ENCODE measurements at regions not wholly inside any gene's neighbourhood (a gene's known extent, or its start where the extent isn't known, plus 50 kb on each side); places are given as distances from the start of the nearest gene placed in this dataset.

DNA sequence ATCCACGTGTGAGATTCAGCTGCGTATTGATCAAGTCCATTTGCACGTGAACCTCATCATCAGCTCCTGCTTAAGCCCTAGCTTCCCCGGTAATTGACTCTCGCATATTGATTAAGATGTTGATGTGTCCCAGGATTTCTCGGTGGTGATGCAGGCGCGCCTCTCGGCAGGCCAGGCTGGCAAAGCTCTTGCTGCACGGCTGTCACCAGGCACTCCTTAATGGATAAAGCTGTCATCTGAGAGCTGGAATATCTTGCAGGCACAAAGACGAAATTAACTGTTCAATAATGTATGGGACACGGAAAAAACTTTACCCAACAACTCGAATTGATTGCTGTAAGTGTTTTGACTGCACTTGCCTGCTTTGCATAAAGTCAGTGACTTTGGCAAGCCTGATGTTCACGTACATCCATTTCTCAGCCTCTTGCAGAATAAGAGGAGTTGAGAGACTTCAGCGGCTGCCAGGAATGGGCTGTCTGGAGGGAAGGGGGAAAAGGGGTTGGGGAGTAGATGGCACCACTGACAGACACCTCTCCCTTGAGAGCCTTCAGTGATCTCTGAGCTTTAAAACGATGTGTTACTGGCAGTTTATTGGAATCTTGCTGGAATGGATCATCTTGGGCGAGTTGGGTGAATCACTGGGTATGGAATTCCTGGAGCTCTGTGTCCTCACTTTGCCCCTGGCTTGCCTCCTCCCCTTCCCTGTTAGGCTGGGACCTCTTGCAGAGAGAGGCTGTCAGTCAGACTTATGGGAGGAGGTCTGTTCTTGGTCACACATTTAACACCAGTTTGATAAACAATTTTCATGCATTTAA, 650.3 kb downstream of the CCDC171 start:
- peak in 1 of 2 experiments; percentile 33 for DNase-seq

DNA sequence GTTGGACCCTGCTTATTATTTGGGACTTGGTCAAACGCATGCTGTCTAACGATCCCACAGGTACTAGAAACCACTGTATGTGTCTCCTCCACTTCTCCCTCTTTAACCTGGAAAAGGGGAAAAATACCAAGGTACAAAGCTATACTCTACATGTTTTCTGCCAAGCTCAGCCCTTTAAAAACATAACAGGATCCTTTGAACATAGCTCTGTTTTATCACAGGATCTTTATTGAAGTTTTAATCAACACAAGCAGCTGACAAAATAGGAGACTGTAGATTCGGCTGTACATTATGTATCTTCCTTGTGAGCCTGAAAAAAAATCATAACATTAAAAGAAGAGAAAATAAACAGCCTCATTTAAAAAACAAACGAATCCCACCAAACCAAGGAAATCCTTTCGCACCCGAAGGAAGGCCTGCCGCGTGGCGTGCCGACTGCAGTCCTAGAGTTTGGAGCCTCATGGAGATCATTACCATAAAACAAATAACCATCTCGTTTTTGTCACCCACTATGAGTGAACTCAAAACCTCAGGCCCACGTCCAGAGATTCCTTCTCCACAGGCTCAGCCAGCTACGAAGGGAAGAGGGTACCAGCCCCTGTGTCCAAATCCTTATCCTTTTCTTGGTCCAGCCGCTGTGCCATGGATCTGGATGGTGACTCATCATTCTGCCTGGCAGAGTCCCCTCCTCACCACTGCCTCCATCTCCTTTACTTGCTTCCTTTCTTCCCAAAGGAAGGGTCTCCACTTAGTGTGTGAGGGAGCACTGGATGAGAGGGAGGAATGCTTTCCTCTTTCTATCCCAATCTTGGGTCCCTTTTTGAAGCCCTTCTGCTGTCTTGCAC, 651.1 kb downstream of the CCDC171 start:
- DNase-seq = no peak

DNA sequence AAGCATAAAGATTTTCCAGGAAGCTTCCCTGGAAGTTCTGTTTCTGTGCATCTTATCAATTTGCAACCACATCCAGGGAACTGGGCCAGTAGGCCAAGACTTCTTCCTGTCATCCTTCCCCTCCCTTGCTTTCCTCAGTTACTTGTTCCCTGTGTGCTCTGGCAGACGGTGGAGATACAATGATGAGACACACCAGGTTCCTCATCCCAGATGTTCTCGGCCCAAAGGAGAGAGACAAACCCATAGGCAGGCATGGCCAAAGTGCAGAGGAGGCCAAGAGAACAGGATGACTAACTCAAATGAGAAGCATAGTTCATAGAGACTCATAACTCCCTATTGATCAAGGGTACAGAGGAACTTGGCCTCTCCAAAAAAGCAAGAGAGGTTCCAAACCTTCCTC, 652.6 kb downstream of the CCDC171 start:
- DNase-seq = no peak

DNA sequence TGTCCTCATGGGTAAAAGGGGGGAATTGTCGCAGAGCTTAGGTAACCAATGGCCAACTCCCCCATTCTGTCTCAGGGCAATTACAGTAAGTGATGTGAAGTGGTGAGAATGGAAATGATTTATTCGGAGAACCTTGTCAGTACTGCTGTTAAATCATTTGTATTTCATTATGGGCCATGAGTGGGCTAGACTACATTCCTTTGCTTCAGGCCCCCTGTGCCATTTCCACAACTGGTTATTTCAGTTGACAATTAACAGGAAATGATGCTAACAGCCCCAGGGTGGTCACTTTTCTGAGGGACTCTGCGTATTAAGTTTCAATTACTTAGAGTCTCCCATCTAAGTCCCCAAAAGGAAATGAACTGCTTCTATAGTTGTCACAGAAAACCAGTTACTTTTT, 653.7 kb downstream of the CCDC171 start:
- DNase-seq = no peak

DNA sequence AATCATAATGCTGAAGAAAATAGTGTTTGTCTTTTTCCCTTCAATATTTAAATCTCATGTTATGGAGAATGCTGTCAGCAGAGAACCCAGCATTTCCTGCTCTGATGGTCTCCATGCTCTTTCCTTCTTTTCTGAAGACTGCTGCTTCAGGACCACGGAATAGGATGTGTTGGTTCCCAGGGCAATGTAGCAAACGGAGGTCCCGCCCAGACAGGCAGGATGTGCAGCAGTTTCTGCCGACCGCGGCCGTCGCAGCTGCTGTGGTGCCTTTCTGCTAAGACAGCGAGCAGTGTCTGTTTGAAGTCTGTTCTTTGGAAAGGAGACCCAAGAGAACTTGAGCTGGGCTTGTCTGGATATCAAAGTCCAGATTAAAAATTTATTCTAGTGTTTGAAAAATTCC, 654.3 kb downstream of the CCDC171 start:
- no peak for DNase-seq

DNA sequence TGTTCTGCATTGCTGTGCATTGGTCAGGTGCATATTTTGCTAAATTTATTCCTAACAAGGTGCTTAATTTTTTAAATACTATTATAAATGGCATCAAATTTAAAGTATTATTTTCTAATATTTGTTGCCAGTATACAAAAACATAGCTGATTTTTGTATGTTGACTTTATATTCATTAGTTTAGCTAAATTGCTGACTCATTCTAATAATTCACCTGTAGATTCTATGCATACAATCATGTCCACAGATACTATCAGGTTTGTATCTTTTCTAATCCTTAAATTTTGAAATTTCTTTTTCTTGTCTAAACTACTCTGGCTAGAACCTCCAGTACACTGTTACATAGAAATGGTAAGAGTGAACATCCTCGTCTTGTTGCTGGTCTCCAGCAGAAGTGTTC, 657.6 kb downstream of the CCDC171 start:
- no peak for DNase-seq

DNA sequence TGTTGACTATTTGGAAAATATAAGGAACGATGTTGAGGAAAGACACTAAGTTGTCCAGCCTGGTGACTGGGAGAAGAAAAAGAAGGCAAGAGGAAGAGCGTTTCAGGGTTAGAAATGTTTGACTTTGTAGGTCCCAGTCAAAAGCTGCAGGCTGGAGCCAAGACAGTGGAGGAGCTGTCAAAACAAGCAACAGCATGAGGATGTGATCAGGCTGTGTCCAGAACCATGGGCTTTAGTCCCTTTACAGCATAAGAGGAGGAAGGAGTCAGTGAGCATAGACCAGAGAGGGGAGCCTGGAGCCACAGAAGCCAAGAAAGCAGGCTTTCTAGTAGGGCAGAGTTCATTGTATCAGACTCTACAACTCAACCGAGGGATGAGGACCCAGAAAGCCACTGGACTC, 658.5 kb downstream of the BNC2 start:
- no peak for DNase-seq

DNA sequence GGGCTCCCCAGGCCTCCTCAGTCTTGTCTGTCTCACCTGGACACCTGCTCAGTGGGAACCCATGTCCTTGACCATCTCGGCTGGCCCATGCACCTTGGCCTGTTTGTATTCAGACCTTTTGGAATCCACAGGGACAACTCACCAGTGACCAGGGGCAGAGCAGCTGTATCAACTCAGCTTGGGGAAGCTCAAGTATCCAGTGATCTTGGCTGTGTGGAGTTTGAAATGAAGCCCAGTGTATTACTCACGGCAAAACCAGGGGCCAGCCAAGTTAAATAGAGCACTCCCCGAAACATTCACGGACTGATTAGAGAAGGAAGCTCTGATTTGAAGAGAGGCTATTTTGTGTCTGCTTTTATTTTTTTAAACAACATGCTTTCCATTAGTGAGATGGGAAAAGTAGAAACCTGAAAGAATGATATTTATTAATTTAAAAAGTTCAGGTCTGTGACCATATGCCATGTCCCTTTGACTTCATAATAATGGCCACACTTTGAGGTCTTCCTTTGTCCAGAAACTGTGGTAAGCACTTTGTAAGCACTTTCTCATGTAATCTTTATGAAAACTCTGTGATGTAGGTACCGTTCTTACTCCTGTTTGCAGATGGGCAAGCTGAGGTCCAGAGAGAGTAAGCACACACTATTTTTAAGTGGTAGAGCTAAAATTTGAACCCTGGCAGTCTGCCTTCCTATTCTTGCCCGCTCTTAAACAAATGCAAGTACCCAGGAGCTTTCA, 656.5 kb downstream of the BNC2 start:
- peak; percentile 48 to 76 for DNase-seq

DNA sequence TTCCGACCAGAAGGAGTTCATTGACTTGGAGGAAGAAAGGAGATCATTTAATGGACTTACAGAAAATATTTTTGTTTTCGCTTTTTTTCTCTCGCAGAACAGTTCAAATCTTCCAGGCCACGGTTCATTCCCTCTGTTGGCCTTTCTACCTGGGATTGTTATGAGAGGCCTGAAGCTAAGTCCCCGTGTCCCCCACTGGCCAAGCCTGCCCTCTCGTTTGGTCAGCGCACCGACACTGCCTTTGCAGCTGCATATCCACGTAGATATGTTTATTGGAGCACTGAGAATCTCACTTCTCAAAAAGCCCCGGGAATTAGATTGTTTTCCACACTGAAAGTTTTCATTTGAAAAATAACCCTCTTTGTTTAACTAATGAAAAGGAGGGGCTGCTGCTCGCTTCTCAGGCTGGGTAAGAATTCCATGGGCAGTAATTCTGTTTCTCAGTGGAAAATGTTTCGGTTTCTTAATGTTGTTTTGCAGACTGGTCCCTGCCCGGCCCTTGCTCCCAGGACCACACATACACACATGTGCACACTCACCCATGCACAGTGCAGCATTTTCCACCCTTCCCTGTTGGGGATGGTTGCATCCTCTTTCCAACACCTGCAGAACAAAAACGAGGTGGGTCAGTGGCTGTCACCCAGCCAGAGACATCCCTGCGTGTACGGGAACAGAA, 655.7 kb downstream of the BNC2 start:
- no peak for DNase-seq

DNA sequence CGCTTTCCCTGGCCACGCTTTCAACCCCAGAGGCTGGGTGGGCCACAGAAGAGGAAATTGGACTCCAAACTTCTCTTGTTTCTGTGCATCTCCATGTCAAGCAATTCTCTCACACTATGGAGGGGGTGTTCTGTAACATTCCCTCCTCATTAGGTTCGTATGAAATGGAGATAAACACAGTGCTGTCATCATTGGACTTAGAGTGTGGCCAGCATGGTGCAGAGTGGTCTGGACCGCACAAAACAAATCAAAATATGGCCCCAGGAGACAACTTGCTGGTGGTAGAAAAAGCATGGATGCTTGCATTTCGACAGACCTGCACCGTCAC, 655.2 kb downstream of the BNC2 start:
- no peak for DNase-seq

DNA sequence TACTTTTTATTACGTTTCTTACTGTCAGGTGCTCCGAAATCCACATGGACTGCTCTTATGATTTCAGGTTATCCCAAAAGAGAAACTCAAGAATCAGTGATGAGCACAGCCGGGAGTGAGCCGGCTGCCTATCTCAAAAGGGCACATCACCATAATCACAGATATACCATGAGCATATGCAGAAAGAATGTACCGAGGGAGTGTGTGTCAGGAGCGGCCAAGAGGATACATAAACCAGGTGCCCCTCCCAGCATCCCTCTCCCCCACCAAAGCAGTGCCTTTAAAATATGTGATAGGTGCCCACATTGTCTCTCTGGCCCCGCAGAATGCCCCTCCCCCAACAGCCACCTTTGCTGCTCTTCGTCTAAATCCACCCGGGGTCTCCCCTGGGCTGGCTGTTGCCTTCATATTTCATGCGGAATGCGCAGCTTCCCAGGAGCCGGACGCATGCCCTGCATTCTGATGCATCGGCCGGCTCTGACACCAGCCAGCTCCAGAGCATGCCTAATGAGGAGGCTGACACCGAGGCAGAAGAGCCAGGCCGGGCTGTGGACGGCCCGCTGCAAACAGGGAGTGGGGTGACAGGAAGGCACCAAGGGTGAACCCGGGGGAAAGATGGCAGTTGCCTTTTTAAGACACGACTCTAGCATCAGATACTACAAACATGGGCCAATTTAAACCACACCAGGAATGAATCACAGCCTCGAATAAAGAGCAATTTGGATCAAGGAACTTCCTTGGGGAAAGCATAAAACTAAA, 652.3 kb downstream of the BNC2 start:
- DNase-seq = no peak

DNA sequence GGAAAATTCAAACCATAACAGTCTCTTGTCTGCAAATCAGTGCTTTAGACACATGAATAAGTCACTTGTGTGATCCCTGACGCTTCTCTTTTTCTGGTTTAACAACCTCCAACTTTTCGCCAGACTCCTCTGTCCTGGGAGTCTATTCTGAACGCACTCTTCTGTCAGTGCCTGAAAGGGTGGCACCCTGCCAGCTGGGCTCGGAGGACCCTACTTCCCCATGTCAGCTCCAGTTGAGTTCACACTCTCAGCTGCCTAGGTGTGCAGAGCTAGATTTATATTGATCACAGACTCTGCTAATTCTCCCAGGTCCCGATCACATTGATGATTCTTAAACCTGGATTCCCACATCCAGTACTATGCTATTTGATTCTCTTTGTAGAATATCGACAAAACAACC, 649.1 kb downstream of the BNC2 start:
- DNase-seq = peak in 1 of 2 experiments; percentile 37

DNA sequence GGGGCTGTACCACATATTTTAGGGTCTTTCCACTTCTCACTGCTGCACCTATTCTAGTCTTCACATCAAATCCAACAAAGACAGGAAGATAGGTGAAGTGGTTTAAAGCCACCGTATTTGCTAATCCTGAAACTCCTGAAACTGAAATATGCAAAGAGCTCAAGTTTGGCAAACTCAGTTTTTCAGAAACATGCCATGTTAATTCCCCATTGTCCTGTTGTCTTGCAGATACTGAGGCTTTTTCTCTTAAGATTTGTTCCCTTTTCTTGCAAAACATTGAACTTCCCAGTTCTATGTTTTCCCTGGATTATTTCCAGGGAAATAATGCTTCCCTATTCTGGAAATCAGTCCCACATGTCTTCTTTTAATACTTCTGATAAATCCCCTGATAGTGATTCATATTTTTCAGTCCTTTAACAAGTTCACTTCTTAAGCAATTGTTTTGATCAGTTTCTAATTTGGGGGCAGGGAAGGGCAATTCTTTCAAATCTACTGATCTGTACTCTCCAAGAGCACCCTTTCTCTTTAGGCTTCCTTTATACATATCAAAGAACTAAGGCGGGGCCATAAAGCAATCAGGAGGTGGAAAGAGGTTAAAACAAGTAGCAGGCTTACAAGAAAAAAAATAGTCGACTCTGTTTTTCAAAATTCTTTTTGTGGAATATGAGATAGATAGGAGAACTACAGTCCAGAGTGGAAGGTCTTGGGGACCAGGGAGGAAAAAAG, 648.5 kb downstream of the BNC2 start:
- no peak for DNase-seq

DNA sequence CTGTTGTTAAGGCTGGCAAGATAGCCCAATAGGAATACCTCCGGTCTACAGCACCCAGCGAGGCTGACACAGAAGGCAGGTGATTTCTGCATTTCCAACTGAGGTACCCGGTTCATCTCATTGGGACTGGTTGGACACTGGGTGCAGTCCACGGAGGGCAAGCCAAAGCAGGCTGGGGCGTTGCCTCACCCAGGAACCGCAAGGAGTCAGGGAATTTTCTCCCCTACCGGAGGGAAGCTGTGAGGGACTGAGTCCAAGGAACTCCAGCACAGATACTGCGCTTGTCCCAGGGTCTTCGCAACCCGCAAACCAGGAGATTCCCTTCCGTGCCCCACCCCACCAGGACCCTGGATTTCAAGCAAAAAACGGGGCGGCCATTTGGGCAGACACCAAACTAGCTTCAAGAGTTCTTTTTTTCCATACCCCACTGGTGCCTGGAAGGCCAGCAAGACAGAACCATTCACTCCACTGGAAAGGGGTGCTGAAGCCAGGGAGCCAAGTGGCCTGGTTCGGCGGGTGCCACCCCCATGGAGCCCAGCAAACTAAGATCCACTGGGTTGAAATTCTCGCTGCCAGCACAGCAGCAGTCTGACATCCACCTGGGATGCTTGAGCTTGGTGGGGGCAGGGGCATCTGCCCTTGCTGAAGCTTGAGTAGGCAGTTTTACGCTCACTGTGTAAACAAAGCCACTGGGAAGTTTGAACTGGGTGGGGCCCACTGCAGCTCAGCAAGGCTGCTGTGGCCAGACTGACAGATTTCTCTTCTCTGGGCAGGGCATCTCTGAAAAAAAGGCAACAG, 647.2 kb downstream of the BNC2 start:
- no peak for DNase-seq

DNA sequence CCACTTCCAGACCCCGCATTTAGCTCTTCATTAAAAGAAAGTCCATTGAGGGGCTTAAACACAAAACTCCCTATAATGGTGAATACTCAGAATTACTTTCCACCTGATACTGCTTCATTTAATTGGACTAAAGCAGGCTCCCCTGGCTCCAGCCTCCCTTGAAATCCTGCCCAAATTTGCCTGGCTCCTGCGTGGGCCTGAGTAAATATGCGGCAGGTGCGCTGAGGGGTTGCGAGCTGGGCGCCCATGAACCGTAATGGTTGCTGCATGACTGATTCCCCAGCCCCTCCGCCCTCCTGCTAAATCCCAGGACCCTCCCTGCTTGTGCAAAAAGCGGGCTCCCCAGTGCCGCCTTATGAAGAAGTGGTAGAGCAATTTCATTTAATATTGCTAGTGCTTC, 639.7 kb downstream of the BNC2 start:
- DNase-seq = no peak

DNA sequence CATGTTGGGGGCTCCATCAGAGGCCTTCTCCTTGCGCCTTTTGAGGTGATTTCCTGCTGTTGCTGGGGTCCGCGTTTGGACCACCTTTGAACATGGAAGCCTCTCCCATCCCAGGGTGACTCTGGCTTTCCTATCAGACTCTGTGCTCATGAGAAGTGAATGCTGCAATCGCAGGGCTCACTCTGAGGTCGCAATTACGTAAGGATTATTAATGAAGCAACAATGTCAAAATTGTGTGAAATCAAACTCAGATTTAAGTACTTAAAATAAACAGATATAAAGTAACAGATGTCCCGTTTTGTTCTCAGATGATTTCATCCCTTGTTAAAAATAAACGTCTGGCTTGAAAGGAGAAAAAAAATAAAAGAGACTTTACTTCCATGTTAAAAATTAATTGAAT, 634.2 kb downstream of the BNC2 start:
- no peak for DNase-seq

DNA sequence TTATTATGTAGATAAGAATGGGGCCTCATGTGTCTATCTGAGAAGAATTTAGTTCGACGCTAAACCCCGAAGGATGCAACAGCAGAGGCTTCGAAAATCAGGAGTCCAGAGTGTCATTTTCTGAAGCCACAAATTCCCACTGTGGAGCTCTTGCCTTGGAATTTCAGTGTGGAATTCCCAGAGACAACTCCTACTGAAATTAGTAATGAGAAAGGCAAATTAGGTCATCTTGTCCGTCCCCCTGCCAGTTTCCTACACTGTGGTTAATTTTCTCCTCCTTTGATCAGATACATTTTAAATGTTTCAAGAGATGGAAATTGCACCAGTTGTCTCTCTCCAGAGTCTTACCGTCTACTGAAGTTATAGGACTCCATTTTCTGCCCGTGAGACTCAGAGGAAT, 633.6 kb downstream of the BNC2 start:
- no peak for DNase-seq

DNA sequence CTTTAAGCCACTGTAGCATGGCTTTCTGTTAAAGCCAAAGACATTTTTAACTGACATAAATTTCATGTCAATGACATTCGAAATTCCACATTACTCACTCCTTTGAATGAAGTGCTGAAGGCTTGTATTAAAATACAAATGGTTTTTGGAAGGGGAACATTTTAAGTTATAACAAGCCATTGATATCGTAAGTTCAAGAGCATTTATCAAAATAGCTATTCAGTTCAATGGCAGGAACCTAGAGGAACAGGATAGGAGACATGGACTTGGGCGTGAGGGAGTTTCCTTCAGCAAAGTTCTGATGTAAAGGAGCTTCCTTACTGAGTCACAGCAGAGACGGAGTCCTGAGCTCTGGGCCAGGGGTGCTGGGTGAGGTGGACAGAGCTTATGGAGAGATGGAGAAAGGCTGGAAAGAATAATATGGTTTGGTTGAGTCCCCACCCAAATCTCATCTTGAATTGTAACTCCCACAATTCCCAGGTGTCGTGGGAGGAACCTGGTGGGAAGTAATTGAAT, 631.8 kb downstream of the BNC2 start:
- DNase-seq = no peak

DNA sequence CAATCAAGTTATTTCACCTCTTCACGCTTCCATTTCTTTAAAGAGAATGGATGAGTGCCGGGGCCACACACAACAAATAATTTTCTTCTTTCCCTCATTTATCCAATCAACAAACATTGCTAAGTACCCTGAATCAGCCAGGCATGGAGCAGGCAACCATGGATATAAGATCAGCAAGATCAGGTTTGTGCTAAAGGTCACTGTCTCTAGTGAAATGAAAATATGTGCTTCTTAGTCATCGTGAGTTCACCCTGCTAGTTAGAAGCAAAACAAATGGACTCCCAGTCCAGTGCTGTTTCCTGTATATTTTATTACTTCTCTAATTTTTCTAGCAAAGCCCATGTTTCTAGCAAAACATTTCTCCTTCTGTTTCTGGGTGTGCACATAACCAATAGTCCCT, 629.2 kb downstream of the BNC2 start:
- DNase-seq = no peak

DNA sequence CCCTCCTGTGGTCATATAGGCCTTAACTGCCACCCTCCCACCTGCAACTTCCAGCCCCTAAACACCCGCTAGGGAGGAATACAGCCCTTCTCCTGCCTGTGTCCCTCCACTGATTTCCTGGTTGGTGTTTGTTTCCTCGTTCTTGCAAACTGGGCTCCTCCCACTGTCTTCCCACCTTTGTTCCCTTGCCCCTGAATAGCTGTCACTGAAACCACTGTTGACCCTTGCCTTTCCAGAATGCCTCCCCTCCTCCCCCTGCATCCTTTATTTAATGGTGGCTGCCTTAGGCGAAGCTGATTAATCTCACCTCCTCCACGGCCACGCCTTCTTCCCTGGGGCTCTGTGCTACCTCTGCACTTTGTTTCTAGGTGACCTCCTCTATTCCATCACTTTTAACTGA, 626.7 kb downstream of the BNC2 start:
- no peak for DNase-seq
